A549 (cell line): ENCODE measurements at regions not wholly inside any gene's neighbourhood (a gene's known extent, or its start where the extent isn't known, plus 50 kb on each side); places are given as distances from the start of the nearest gene placed in this dataset.

ENCODE experiments used
- ATAC-seq, 2 experiments: fragments of 200-7000 bp in 1 of 2; fragments of >200 bp in 1 of 2; cut with Nextera tagmentation in 1 of 2; cut with Tn5 transposase in 1 of 2; 3 replicates each; pipeline versions ENCODE4 v1.8.0 to v1.9.1; 2018 to 2020; ENCODE audit warnings: mild to moderate bottlenecking in 1 of 2, moderate library complexity in 1 of 2
- CTCF ChIA-PET: fragments of 300-600 bp; sonication (Branson Sonifier 250); formaldehyde crosslinking; extraction: SDS; loops from one replicate; lab custom pipeline; 2021; ENCODE audit warnings: antibody characterized with exemption, inconsistent platforms; lab: Yijun Ruan, JAX
- POLR2A ChIA-PET: fragments of 350-600 bp; formaldehyde crosslinking; extraction: SDS; loops from one replicate; lab custom pipeline; 2021; ENCODE audit warnings: antibody characterized with exemption, inconsistent platforms; lab: Yijun Ruan, JAX
- DNase-seq, 2 experiments: peaks; one replicate each; pipeline versions ENCODE4 v3.0.0 to v3.0.0-alpha.2; 2011 to 2016; ENCODE audit warnings: low read depth in 1 of 2, low spot score in 1 of 2
- FAIRE-seq: peaks from 2 replicates; lab custom pipeline; 2011; peaks lifted over from hg19 to GRCh38; lab: Jason Lieb, UNC
- H3K27ac ChIP-seq, 2 experiments: fragments of >200 bp; sonication (Bioruptor Twin); formaldehyde crosslinking; 3 replicates each; pipeline ENCODE4 v1.5.1; 2016 to 2017
- H3K4me1 ChIP-seq: fragments of >200 bp; sonication (Bioruptor Twin); formaldehyde crosslinking; 3 replicates; pipeline ENCODE4 v1.6.1; 2016
- H3K4me2 ChIP-seq: fragments of >200 bp; sonication (Bioruptor Twin); formaldehyde crosslinking; 3 replicates; pipeline ENCODE4 v1.6.1; 2016
- H3K4me3 ChIP-seq: fragments of >200 bp; sonication (Bioruptor Twin); formaldehyde crosslinking; 3 replicates; pipeline ENCODE4 v1.5.1; 2016
- H3K9me3 ChIP-seq: fragments of >200 bp; sonication (Bioruptor Twin); formaldehyde crosslinking; 3 replicates; pipeline ENCODE4 v1.6.1; 2016
- CBX2 ChIP-seq: fragments of 200-600 bp; sonication (generic); IDR thresholded peaks from 2 replicates; pipeline ENCODE4 v1.6.1; 2016; ENCODE audit warnings: low read depth, mild to moderate bottlenecking, borderline replicate concordance
- CBX8 ChIP-seq: fragments of 200-600 bp; sonication (generic); IDR thresholded peaks from 2 replicates; pipeline ENCODE4 v1.6.1; 2016
- EHF ChIP-seq: fragments of 250-450 bp; sonication (Bioruptor Pico); IDR thresholded peaks from 2 replicates; pipeline ENCODE4 v1.5.0; 2020; ENCODE audit warnings: mild to moderate bottlenecking
- EHMT2 ChIP-seq: fragments of 200-600 bp; sonication (generic); IDR thresholded peaks from 2 replicates; pipeline ENCODE4 v1.6.1; 2016; ENCODE audit warnings: antibody characterized with exemption, low read depth, mild to moderate bottlenecking, moderate library complexity
- EP300 ChIP-seq, 2 experiments: fragments of >200 bp; sonication (Bioruptor Twin); formaldehyde crosslinking; IDR thresholded peaks; 2 replicates in 1 of 2; 3 replicates in 1 of 2; pipeline ENCODE4 v1.6.1; 2016 to 2017
- FOSL2 ChIP-seq, 2 experiments: fragments of 450-650 bp in 1 of 2; fragments of >200 bp in 1 of 2; sonication (Bioruptor Twin) in 1 of 2; formaldehyde crosslinking; IDR thresholded peaks; 2 replicates each; pipeline versions ENCODE4 v1.5.0 to v1.6.1; 2016 to 2020; ENCODE audit warnings: mild to moderate bottlenecking in 1 of 2, moderate library complexity in 1 of 2
- FOXS1 ChIP-seq: fragments of 250-450 bp; sonication (Bioruptor Pico); IDR thresholded peaks from 2 replicates; pipeline ENCODE4 v1.5.0; 2020; ENCODE audit warnings: mild to moderate bottlenecking, moderate library complexity
- HOXB13 ChIP-seq: fragments of 250-450 bp; sonication (Bioruptor Pico); IDR thresholded peaks from 2 replicates; pipeline ENCODE4 v1.5.0; 2020; ENCODE audit warnings: low read depth, mild to moderate bottlenecking, moderate library complexity
- HOXB5 ChIP-seq: fragments of 250-450 bp; sonication (Bioruptor Pico); IDR thresholded peaks from 2 replicates; pipeline ENCODE4 v1.5.0; 2020; ENCODE audit warnings: mild to moderate bottlenecking, moderate library complexity
- MAFK ChIP-seq: fragments of 450-650 bp; IDR thresholded peaks from 2 replicates; pipeline ENCODE4 v1.6.1; 2014; ENCODE audit not compliant: partially characterized antibody
- MYC ChIP-seq: IDR thresholded peaks from 2 replicates; pipeline ENCODE4 v1.6.1; 2012; ENCODE audit warnings: mild to moderate bottlenecking, inconsistent platforms, low read length, improper control_type of control experiment, borderline replicate concordance
- POLR2AphosphoS2 ChIP-seq: conservative IDR thresholded peaks from 2 replicates; pipeline ENCODE4 v1.6.1; 2012; ENCODE audit warnings: low read length, improper control_type of control experiment, inconsistent platforms
- RAD21 ChIP-seq, 2 experiments: fragments of >200 bp in 1 of 2; sonication (Bioruptor Twin) in 1 of 2; formaldehyde crosslinking in 1 of 2; IDR thresholded peaks in 1 of 2; conservative IDR thresholded peaks in 1 of 2; 2 replicates in 1 of 2; 3 replicates in 1 of 2; pipeline ENCODE4 v1.6.1; 2012 to 2018; ENCODE audit warnings: inconsistent platforms in 1 of 2
- SMC3 ChIP-seq: fragments of >200 bp; sonication (Bioruptor Twin); formaldehyde crosslinking; IDR thresholded peaks from 3 replicates; pipeline ENCODE4 v1.6.1; 2018; ENCODE audit warnings: inconsistent platforms
- ZC3H11A ChIP-seq: fragments of 450-650 bp; IDR thresholded peaks from 2 replicates; pipeline ENCODE4 v1.6.1; 2014; ENCODE audit warnings: antibody characterized with exemption, mild to moderate bottlenecking
- ZFP36 ChIP-seq: fragments of 450-650 bp; IDR thresholded peaks from 2 replicates; pipeline ENCODE4 v1.6.1; 2014; ENCODE audit warnings: borderline replicate concordance; ENCODE audit not compliant: partially characterized antibody
- whole genome bisulfite sequencing: methylation state at CpG from one replicate; pipeline ENCODE4 v1.1.6; 2017; ENCODE audit errors: missing lambda C conversion rate; 5-methylcytosine and 5-hydroxymethylcytosine counted together
- TF ChIP-seq, protein P1 (sequence below): IDR thresholded peaks from 2 replicates; pipeline ENCODE4 v1.6.1; 2012

GRCh38 chr10:78597796-78598555 is 470.8 kb upstream of the ZMIZ1 start:
- no peak for FAIRE-seq
- CTCF ChIA-PET: interaction anchor here (0.9 to 1.1 kb wide), 4 partner anchors 8 to 59 kb away, joined by 3 to 4 read pairs (median 4); no protein-coding TSS in a partner anchor

GRCh38 chr10:78599122-78599853 is 469.5 kb upstream of the ZMIZ1 start:
- WGBS: 73% methylated on average over 3 of the region's 3 CpGs

More at GRCh38 chr10:78597796-78598555, 470.8 kb upstream of the ZMIZ1 start:
- ATAC-seq: no peak
- Histone ChIP-seq H3K9me3 (no peaks in the 10 kb centered on the region), H3K4me1 (no peaks in the 10 kb centered on the region), H3K4me2 (no peak overlapping the region), H3K4me3 (no peak overlapping the region), H3K27ac (no peak overlapping the region)
- POLR2A ChIA-PET: no interaction called here
- TF ChIP-seq, protein P1, sequence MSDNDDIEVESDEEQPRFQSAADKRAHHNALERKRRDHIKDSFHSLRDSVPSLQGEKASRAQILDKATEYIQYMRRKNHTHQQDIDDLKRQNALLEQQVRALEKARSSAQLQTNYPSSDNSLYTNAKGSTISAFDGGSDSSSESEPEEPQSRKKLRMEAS: no peak
- TF ChIP-seq MAFK (no peak), ZFP36 (no peak), SMC3 (no peak), POLR2AphosphoS2 (no peak), HOXB13 (CRISPR knock-in tag) (no peak), HOXB5 (CRISPR knock-in tag) (no peak)
- no peak for DNase-seq
- WGBS: 82% methylated on average over 10 of the region's 11 CpGs

GRCh38 chr10:78600121-78600665 is 468.6 kb upstream of the ZMIZ1 start:
- ATAC-seq: no peak
- no peaks in the 10 kb centered on the region for H3K9me3 ChIP-seq
- POLR2A ChIA-PET: no interaction called here
- WGBS: 41% methylated on average over 5 of the region's 5 CpGs
- H3K4me2 ChIP-seq: no peak overlapping the region
- no peak for TF ChIP-seq EP300 (IDR thresholded peaks at IDR 0.05)
- TF ChIP-seq MYC: no peak
- no peak for TF ChIP-seq EHMT2
- TF ChIP-seq, all 56 proteins: peak for 0
- Histone ChIP-seq H3K4me3 (no peak overlapping the region), H3K4me1 (no peaks in the 10 kb centered on the region), H3K27ac (no peak overlapping the region)
- CTCF ChIA-PET: interaction anchor here (0.9 to 1.1 kb wide), 3 partner anchors 15 to 553 kb away, joined by 3 read pairs; no protein-coding TSS in a partner anchor
- DNase-seq (no peak), FAIRE-seq (no peak)

More at GRCh38 chr10:78599122-78599853, 469.5 kb upstream of the ZMIZ1 start:
- ChIA-PET POLR2A (no interaction called here), CTCF (interaction anchor here (1.0 kb wide), 3 partner anchors 12 to 57 kb away, joined by 3 to 4 read pairs (median 3); no protein-coding TSS in a partner anchor)
- Histone ChIP-seq H3K27ac (no peak overlapping the region), H3K4me2 (no peak overlapping the region), H3K9me3 (no peaks in the 10 kb centered on the region), H3K4me1 (no peaks in the 10 kb centered on the region), H3K4me3 (no peak overlapping the region)
- TF ChIP-seq EHF (CRISPR knock-in tag) (no peak), FOSL2 (IDR thresholded peaks at IDR 0.05) (no peak), FOSL2 (CRISPR knock-in tag; IDR thresholded peaks at IDR 0.05) (no peak), CBX8 (no peak), CBX2 (no peak), RAD21 (conservative IDR thresholded peaks at IDR 0.05 in 1 of 2, IDR thresholded peaks at IDR 0.05 in 1 of 2) (peak; percentile 26 to 34; a peak in 3 of 5 replicates)
- no peak for ATAC-seq
- DNase-seq: no peak
- FAIRE-seq: no peak

GRCh38 chr10:78600740-78601139 is 468.0 kb upstream of the ZMIZ1 start:
- no peak for TF ChIP-seq ZC3H11A
- no peak for TF ChIP-seq EHMT2
- TF ChIP-seq FOXS1 (CRISPR knock-in tag): no peak
- TF ChIP-seq CBX2: no peak
- no peak for TF ChIP-seq EHF (CRISPR knock-in tag)
- WGBS: 46% methylated on average over 3 of the region's 3 CpGs
- H3K27ac ChIP-seq: no peak overlapping the region
- H3K4me1 ChIP-seq: no peaks in the 10 kb centered on the region
- ATAC-seq: no peak
- ChIA-PET CTCF (interaction anchor here (0.9 to 1.4 kb wide), 3 partner anchors 14 to 554 kb away, joined by 3 read pairs; no protein-coding TSS in a partner anchor), POLR2A (no interaction called here)
- H3K4me2 ChIP-seq: no peak overlapping the region
- no peak overlapping the region for H3K4me3 ChIP-seq
- H3K9me3 ChIP-seq: no peaks in the 10 kb centered on the region
- DNase-seq: no peak
- no peak for FAIRE-seq
